GM12874 (cell line): ENCODE measurements at regions not wholly inside any gene's neighbourhood (a gene's known extent, or its start where the extent isn't known, plus 50 kb on each side); places are given as distances from the start of the nearest gene placed in this dataset.

Experiments
- TF ChIP-seq, protein P1 (sequence below): IDR thresholded peaks from 2 replicates; pipeline ENCODE4 v1.5.1; 2011; ENCODE audit warnings: low read depth, mild to moderate bottlenecking, control low read depth, low read length, moderate library complexity; ENCODE audit not compliant: insufficient read depth

DNA sequence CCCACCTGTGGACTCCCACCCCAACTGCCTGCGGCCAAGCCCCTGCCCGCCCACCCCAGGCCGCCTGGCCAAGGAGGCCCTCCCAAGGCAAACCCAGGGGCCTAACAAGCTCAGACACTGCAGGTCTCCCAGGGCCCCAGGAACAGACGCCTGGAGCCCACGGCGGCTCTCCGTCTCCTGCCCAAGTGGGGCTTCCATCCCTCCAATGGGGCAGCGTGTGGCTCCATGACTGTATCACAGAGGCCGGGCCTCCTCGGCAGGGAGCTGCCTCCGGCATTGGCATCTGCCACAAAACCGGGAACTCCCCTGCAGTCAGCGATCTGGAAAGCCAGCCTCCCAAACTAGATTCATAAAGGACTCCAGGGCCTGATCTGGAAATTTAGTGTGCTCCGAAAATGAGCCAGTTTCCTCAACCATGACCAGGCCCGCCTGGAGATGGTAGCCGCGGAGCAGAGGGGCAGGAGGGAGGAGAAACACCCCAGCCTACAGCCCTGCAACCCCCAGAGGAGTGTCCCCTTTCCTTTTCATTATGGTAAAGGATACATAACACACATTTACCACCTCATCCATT is 148.3 kb upstream of the IQSEC1 start:
- TF ChIP-seq, protein P1, sequence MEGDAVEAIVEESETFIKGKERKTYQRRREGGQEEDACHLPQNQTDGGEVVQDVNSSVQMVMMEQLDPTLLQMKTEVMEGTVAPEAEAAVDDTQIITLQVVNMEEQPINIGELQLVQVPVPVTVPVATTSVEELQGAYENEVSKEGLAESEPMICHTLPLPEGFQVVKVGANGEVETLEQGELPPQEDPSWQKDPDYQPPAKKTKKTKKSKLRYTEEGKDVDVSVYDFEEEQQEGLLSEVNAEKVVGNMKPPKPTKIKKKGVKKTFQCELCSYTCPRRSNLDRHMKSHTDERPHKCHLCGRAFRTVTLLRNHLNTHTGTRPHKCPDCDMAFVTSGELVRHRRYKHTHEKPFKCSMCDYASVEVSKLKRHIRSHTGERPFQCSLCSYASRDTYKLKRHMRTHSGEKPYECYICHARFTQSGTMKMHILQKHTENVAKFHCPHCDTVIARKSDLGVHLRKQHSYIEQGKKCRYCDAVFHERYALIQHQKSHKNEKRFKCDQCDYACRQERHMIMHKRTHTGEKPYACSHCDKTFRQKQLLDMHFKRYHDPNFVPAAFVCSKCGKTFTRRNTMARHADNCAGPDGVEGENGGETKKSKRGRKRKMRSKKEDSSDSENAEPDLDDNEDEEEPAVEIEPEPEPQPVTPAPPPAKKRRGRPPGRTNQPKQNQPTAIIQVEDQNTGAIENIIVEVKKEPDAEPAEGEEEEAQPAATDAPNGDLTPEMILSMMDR, result no peak

DNA sequence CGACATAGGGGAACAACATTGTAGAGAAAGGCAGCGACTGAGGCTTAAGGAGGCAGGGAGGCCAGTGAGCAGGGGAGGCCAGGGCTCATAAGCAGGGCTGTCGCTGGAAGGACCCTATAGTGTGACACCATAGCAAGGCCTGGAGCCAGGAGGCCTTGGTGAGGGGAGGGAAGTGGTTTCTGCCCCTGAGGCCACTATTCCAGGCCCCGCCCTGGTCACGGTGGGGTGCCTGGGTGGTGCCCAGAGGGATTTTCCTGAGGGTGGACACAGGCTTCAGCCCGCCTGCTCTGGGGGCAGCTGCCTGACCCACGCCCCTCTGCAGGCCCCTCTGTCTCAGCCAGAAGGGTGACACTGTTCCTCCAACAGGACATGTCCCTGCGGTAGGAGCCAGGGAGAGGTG is 147.8 kb upstream of the IQSEC1 start:
- TF ChIP-seq, protein P1, result no peak

DNA sequence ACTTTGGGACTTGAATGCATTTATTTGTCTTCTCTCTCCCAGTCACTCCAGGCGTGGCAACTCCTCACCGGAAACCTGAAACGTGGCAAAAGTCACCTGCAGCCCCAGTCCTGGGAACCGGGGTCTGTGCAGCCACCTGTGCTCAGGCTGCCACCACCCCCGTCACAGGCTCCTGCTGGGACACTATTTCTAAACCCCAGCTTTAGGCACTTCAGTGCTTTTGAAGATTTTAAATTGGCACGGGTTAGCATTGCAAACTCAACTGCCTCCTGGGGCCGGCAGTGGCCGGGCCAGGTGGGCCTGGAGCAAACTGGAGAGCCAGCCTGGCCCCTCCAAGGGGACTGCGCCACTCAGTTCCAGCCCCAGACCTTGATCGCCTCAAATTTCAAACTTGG is 146.7 kb upstream of the IQSEC1 start:
- TF ChIP-seq, protein P1, result no peak

DNA sequence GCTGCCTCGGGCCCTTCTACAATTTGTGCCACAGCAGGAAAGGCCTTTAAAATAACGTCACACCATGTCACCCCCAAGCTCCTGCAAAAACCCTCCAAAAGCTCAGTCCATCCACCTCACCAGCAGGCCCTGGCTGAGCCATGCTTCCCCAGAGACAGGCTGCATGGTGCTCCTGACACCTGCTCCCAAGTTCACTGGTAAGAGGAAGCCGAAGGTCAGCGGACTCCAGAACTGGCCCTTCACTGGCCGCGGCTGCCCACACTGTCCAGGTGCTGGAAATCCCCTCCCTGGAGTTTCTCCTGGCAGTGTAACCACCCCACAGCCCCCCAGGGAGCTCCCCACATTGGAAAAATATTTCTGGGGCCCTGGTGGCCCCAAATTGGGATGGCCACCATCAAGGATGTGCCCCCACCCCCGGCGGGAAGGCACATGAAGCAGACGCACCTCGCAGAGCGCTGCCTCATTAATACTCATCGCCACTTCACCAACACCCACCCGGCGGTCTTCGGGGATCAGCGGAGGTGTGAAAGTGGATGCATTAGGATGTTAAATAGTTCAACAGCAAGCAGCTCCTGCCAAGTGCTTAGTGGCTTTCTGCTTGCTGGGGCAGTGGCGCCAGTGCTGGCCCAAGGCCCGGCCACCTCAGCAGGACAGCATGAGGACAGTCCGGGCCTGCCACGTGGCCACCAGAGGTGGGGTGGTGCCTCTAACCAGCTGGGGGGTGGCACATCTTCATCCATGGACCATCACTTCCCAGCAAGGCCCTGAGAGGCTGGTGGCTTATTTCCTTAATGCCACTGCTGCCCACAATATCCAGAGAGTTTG is 146.1 kb upstream of the IQSEC1 start:
- TF ChIP-seq, protein P1, result no peak

DNA sequence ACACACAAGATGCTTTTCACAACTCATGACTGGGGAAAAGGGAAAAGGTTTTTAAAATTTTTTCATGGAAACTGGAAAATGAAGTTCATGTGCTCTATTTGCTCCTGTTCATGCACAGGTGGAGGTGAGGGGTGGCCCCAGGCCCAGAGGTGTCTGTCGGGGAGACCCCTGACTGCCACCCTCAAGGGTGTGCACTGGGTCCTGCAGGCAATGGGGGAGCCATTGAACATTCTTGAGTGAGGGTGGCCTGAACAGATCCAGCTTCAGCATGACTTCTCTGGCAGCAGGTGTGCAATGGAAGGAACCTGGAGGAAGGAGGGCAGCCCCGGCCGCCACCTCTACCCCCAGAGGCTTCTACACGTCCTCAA is 145.3 kb upstream of the IQSEC1 start:
- TF ChIP-seq, protein P1, result no peak

DNA sequence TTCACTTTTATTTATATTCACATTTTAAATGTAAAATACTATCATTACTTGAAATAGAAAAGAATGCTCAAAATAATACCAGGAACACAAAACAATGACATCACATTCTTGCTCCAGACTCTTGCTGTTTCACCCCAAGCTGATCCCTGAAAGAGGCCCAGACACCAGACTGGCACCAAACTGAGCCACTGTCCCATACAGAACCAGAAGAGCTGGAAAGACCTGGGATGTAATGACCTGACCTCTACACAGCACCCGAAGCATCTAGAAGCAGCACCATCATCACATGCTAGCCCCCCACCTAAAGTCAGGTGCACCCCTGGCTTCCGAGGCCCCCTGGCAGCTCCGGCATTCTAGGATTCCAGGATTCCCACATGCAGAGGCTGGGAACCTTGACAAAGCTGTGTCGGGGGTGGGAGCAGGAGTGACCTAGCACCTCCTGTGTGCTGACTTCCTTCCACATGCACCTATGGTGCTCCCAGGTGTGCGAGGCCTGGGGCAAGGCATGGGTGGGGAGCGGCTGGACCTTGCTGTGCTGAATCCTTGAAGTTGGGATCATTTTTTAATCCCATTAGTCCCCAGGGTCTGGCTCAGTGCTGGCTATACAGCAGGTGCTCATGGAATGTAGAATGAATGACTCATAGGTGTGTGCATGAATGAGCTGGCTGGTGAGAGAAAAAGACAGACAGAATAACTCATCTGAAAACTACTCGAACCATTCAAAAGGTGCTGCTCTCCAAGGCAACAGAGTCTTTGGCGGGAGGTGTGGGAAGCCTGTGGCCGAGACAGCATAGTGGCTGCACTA is 144.7 kb upstream of the IQSEC1 start:
- TF ChIP-seq, protein P1, result no peak

DNA sequence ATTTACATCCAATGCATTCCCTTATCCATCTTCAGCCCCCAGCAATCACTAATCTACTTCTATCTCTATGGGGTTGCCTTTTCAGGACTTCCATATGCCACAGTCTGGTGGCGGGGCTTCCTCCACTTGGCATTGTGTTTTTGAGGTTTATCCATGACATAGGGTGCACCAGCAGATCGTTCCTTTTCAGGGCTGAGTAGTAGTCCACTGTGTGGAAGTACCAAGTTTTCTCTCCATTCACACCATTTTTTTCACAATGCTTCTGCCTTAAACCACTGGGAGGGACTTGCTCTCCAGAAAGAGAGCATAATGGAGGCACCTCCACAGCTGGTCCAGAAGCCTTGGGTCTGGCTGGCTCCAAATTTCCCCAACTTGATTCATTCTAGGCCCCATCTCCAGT is 144.0 kb upstream of the IQSEC1 start:
- TF ChIP-seq, protein P1, result no peak
